Stimulated activated naive CD4-positive, alpha-beta T cell (primary cell): ENCODE measurements at regions not wholly inside any gene's neighbourhood (a gene's known extent, or its start where the extent isn't known, plus 50 kb on each side); places are given as distances from the start of the nearest gene placed in this dataset.

Experiments
- DNase-seq, 6 experiments: peaks; one replicate each; lab custom pipeline; 2025; lab: John Stamatoyannopoulos, UW

DNA sequence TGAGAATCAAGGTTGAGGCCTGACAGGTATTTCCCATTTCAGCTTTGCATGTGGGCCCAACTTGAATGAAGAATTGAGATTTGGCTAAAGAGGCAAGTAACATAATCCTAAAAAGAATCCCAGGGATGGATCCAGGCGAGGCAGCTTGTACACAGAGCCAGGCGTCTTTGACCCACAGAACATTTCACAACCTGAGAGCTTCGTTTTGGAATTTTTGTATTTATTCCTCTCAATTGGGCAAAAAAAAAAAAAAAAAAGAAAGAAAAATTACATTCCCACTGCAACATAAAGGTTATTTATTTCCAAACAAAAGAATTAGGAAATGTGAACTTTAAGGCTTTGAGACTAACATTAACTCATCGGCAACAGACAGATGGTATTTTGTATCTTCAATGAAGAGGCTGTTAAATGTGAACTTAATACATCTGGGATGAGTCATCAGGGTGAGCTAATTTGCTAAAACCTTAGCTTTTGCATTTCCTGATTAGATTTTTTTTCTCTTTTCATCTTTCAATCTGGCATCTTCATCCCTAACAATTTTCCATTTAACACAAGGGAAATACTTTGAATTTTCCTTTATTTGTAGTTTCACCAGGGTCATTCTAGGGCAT lies 478.5 kb upstream of the TNP1 start:
- DNase-seq, result no peak

DNA sequence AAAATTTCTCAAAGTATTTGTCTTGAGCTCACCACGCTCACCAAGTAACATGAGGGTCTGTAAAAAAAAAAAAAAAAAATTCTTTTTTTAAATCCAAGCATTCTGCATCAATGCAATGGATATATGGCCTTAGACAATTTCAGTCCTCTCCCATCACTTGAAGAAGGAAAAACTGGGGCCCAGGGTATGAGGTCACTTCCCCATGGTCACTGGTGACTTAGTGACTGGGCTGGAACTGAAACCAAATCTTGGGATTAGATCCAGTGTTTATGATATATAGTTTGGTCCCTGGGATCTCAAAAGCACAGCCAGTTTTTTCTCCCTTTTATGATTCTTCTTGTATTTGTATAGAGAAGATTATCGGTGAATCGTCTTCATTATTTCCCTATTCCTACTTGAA lies 477.9 kb upstream of the TNP1 start:
- DNase-seq, result no peak

DNA sequence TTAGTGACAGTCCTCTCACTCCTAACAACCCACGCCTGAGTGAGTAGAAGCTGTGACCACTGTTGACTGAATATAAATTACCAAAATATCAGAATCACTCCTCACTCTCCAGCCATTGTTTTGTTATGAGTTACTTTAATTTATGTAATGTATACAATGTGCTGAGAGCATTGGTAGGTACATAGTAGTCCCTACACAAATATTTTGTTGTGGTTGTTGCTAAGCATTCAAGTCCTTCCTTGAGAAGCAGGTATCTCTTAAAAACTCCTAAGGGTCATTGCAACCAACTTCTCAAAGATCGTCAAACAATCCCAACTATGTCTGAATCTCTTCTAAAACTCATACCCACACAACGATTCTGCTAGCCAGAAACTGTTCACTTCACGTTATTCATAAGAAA lies 476.8 kb upstream of the TNP1 start:
- no peak for DNase-seq

DNA sequence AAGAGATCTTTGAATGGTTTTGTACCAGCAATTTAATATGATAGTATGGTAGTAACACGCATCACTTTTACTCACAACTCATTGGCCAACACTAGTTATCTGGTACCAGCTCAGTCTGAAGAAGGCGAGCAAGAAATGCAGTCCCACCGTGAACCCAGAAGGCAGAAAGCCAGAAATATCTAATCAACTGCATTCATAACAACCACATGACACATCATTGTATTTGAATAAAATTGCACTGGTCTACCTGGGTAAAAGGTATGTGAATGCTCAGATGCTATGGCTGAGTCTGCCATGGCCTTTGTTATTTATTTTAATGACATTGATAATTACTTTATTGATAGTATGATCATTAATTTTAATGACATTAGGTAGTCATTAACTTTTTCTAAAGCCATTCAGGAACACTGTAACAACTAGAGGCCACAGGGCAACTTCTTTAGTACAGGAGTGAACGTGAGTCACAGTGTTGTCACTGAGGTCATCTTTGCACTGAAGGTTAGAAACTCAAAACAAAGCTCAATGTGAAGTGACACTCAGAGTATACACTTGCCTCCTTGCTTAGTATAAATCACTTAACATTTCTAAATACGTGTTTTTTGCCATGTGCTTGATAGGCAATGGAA lies 475.6 kb upstream of the TNP1 start:
- DNase-seq, result no peak

DNA sequence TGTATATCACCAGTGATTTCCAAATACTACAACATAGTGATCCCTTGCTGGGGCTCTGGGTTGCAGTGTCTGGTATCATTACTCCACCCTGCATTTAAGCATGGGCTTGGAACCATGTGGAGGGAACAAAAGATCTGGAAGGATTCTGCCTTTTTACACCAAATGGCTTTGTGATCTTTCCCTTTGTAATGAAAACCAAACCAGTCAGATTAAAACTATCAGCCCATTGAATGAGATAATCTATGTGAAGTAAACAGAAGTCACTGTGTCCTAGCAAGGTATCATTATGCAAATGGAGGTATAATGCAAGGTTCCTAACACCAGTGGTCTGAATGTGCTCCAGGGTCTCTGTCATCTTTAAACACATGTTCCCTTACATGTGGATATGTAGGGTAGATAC lies 474.7 kb upstream of the TNP1 start:
- no peak for DNase-seq

DNA sequence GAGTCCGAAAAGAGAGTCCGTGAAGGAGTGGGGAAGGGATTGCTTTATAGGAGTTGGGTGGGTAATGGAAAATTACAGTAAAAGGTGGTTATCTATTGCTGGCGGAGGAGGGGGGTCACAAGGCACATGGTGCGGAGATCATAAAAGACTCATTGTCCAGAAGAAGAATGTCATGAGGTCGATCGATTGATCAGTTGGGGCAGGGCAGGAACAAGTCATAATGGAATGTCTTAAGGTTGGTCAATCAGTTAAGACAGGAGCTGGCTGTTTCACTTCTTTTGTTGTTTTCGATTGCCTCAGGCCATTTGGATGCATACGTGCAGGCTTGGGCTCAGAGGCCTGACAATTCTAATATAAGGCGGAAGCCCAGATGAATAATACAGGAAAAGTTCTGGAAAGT lies 473.0 kb upstream of the TNP1 start:
- DNase-seq, result no peak

DNA sequence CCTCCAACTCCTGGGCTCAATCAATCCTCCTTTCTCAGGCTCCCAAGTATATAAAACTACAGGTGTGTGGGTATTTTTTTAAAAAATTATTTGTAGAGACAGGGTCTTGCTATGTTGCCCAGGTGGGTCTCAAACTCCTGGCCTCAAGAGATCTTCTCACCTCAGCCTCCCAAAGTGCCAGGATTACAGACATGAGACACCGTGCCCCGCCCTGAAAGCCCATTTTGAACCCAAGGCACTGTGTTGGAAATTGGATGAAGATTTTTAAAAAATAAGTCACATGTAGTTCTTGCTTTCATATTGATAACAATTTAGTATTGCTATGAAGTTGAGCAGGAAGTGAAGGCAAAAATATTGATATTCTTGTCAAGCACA lies 472.5 kb upstream of the TNP1 start:
- no peak for DNase-seq

DNA sequence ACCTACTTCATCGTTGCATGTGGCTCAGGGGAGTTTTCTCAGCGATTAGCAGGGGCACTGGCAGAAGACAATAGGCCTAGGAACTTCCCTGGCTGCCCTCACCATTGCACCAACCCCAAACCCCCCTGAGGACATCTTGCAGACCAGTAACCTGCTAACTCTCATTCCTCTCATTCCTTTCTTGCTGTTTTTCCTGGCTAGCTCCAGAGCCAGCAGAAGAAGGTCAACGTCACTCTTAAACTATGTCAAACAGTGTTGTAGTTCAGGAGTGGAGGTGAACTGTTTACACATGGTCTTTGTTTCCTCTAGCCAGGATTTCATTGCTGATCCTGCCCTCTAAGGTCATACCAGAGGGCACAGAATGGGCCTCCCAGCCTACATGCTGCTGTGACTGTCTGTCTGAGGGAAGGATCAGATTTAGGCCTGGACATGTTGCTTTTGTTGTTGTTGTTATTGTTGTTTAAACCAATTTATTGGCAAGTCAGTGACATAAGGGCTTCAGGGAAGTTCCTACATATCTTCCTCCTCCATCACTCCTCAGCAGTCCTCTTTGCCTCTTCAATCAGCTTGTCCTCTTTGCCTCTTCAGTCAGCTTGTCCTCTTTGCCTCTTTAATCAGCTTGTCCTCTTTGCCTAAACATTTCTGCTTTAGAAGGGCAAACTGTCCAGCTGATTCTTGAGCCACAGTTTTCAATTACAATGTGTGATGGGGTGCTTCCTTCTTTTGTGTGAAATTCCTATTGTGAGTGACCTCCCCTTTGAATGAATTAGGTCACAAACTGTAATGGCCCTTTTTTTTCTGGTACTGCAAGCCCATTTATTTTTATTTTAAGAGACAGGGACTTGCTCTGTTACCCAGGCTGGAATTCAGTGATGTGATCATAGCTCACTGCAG lies 471.9 kb upstream of the TNP1 start:
- no peak for DNase-seq

DNA sequence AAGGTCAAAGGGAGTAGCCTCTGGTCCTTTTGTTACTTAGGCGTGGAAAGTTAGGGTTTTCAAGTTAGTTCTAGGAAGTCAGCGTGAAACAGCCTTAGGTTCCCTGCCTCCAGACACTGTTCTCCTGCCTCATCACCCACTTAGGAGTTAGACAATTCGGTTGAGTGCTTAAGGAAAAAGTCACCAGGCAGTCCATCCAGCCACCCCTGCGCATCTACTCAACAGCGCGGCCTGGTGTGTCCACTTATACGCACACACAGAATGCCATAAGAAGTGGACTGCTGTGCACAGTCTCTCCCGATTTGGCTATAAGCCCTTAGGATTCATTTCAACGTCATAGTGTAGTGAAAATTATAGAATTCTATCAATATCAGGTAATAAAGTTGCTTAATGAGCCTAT lies 470.8 kb upstream of the TNP1 start:
- no peak for DNase-seq

DNA sequence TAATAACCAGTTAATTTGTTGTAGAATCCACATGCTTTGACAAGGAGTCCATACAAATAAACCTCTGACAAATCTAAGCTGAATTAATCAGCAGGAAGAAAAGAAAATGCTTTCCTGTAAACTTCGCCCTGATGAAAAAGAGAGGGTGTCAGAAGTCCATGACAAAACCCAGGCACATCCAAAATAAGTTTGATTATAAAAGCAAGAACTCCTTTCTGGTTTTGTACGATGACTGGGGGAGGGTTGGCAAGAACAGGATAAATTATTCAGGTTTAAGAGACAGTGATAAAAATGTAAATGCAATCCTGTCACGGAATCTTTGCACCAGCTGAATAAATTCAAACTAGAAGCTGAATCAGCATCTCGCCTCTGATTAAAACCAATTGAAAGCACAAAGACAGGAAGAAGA lies 469.2 kb upstream of the TNP1 start:
- no peak for DNase-seq

DNA sequence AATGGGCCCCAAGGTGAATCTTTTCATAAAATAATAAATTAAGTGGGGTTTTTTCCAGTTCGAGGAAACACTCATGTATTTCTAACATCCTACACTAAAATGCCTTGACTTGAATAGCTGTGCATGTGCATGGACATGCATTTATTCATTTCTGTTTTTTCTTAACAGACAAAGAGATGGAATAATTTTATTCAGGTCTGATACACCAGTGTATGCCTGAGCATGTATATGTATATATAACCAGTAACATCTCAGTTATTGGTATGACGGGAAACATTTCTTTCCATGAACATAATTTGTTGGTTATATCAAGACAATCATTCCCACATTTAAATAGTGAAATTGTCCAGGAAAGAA lies 468.7 kb upstream of the TNP1 start:
- DNase-seq, result no peak

DNA sequence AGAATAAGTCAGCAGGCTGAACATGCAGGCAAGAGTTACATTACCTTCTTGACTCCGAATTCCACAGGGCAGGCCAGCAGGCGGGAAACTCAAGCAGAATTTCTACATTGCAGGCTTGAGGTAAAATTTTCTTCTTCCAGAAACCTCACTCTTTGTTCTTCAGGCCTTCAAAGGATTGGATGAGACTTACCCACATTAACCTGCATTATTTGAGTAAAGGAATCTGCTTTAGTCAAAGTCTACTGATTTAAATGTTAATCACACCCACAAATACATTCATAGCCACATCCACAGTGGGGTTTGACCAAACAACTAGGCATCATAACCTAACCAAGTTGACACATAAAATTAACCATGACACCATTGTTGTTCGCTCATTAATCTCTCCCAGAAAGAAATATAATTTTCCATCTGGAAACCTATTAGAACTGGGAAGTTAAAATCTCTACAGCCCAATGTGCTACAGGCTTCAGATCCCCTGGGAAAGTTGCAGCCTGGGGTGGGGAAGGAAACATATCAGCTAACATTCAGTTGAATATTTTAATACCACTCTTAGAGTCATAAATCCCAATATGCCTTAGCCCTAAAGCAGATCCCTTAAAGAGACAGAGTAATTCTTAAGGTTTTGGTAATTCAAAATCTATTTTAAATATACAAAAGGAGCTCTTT lies 468.2 kb upstream of the TNP1 start:
- DNase-seq, result no peak

DNA sequence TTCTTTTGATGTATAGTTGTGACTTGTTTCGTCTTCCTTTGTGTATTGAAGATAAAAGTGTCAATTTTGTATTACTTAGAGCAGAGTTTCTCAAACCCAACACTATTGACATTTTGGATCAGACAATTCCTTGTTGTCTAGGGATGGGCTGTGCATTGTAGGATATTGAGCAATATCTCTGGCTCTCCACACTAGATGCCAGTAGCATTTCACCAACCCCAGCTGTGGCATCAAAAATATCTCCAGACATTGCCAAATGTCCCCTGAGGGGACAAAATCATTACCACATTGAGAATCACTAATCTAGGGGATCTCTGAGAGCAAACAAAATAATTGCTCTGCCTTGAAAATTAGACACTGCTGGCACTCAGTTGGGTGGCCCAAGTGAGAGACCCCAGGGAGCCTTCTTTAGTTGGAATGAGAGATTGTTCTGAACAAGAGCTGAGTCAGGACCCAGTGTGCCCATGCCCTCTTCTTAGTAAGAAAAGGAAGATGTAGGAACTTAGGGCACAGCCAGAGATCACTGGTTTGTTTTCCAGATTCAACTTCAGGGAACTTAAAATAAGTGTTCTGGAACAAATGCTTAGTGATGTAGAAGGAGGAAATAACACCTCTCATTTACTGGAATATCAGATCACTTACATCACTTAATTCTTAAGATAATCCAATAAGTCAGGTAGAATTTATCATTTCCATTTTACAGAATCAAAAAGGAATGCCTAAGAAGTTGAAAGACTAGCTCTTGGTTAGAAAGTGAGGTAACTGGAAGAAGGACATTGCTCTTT lies 466.6 kb upstream of the TNP1 start:
- no peak for DNase-seq

DNA sequence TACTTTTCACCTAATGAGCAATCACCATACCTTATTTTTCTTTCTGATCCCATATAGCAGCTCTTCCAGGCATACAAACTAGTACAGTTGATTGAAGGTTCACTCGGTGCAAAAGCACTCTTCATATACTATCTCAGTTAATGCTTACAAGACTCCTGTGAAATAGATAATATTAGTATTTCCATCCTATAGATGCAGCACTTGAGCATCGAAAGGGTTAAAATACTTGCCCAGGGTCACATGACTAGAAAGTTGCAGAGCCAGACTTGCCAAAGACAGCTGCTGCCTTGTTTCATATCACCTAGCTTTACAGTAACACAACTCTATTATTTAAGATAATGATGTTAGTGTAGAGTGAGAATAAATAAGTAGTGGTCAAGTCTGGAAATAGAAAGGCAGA lies 466.0 kb upstream of the TNP1 start:
- DNase-seq, result no peak

DNA sequence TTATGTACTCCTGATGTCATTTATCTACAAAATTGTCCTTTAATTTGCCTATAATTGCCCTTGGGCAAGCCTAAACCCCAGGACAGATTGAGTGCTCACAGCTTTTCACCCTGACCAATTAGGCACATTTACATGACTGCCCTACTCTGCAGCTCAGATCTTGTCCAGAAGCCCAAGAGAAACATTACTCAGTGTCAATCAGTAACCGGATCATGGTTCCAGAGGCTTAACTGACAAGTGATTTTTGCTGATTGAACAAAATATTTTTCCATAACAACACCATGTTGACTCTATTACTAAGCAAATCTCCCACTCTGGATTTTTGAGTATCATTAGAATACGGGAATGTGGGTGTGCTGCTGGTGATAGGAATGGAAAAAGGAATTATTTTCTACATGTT lies 465.4 kb upstream of the TNP1 start:
- DNase-seq, result no peak

DNA sequence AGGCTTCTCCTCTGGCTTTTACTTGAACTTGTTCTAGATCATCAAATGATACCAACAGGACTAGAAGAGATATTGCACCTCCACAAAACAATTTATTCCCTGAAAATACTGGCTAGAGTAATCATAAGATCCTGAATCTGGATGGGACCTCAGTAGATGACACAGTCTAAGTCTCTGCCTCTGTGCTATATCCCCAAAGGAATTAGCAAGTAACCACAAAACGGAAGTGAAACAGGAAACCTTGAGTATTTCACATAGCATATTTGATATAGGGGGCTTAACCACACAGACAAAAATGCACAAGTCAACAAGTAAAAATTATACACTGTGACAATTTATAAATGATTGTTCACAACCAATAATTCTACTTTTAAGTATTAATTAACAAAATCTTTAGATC lies 456.9 kb upstream of the TNP1 start:
- DNase-seq, result no peak

DNA sequence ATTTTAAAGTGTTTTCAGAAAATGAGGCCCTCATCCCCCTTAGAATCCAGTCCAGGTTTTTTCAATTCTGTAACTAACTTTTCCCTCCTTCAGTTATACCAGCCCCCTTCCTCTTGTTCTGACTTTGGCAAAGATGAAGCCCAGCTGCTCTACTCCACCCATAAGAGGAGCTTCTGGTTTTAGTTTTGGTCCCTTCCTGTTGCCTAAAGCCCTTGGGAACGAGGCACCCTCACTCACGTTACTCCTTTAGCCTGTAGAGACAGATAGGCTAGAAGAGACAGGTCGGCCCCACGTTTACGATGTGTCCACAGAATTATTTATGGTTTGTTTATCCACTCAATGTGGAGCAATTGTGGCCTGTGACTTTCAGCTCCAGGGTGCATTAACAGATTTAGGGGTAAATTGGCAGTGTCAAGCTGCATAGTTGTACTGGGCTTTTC lies 454.2 kb upstream of the TNP1 start:
- DNase-seq, result no peak

DNA sequence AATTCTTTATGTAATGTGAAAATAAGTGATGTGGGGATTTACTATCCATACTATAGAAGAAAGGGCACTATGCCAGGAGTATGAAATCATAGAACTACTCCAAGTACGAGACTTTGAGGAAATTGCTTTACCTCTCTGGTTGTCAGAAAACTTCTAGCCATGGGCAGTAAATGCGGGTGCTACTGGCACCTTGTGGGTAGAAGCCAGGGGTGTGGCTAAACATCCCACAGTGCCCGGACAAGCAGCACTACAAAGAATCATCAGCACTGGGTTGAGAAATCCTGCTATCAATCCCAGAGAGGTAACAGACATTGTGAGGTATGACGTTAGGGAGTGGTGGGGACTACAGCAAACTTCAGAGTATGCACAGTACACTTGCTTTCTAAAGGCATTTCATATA lies 453.5 kb upstream of the TNP1 start:
- no peak for DNase-seq

DNA sequence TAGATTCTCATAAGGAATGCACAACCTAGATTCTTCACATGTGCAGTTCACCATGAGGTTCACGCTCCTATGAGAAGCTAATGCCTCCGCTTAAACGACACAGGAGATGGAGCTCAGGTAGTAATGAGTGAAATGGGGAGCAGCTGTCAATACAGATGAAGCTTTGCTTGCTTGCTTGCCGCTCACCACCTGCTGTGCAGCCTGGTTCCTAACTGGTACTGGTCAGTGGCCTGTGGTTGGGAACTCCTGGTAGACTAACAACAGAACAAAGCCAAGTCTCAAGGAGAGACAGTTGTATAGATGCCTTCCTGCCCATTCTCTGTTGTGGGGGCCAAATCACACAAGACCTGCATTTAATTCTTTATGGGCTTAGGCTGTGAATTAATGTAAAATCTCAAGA lies 449.2 kb upstream of the TNP1 start:
- no peak for DNase-seq

DNA sequence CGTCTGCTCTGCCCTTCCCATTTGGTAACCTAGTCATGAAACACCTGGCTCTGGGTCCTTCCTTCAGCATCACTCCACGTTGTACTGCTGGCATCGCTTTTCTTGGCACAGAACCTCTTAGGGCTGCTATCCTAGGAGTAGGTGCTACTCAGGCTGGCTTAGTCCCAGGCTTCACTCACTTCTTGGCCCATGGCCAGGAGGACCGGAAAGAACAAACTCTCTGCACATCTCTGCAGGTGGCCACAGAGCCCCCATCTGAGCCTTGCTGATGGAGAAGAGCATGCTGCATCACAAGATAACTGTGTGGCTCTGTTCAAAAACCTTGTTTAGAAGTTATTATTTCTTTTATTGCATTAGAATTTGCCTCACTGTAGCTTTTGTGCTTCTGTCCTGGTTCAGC lies 447.2 kb upstream of the TNP1 start:
- DNase-seq, result no peak

DNA sequence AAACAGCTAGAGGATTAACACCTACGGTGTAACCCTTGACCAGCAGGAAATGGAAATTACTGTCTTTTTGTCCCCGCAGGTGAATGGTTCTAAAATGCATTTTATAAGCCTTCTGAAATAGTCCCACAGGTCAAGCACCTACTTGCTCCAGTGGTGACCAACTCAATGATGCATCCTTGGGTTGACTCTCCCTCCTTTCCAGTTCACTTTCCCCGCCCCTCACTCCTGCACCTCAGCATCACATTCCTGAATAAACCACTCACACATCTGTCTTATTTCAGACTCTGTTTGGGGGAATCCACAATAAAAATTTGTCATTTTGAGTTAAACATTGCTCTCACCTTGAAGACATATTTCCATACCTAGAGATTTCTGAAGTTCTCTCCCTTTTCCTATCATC lies 446.0 kb upstream of the TNP1 start:
- no peak for DNase-seq

DNA sequence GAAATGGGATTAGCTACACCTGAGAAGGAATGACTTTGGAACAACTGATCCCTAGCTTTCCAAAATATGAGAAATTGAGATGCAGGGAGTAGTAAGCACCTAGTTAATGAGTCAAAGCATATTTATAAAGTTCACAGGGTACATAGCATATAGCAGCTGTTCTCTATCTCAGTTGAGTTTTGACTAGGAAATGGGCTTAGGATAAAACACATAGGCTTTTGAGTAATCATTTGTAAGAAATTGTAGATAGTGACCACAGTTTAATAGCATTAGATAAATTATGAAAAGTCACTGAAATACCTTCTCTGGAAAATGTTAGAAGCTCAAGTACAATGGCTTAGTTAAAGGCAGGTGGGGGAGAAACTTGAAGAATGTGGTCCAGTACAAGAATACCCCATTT lies 444.7 kb upstream of the TNP1 start:
- no peak for DNase-seq
